HG03432 (cell line): ENCODE measurements at regions not wholly inside any gene's neighbourhood (a gene's known extent, or its start where the extent isn't known, plus 50 kb on each side); places are given as distances from the start of the nearest gene placed in this dataset.

ENCODE experiments used
- ATAC-seq: cut with Tn5 transposase; IDR thresholded peaks from one replicate; pipeline ENCODE4 v1.9.1; 2021; ENCODE audit warnings: mild to moderate bottlenecking, moderate library complexity; ENCODE audit not compliant: unreplicated experiment

- ATAC-seq = no peak
These were observed 2637.4 kb downstream of the ARAP2 start for GRCh38 chr4:33606951-33607350.

GRCh38 chr4:33616121-33616520, 2628.2 kb downstream of the ARAP2 start:
- ATAC-seq = no peak

- no peak for ATAC-seq
These were observed 2618.6 kb downstream of the ARAP2 start for GRCh38 chr4:33625748-33626147.

- no peak for ATAC-seq
These were observed 2618.1 kb downstream of the ARAP2 start for GRCh38 chr4:33626221-33626620.

- no peak for ATAC-seq
These were observed 2616.0 kb downstream of the ARAP2 start for GRCh38 chr4:33628296-33628695.

GRCh38 chr4:33649015-33649414, 2595.3 kb downstream of the ARAP2 start:
- ATAC-seq = no peak

- ATAC-seq = no peak
These were observed 2594.8 kb downstream of the ARAP2 start for GRCh38 chr4:33649471-33649870.

GRCh38 chr4:33650036-33650435, 2594.3 kb downstream of the ARAP2 start:
- no peak for ATAC-seq

- ATAC-seq = no peak
These were observed 2585.3 kb downstream of the ARAP2 start for GRCh38 chr4:33658971-33659370.

- ATAC-seq = no peak
These were observed 2582.7 kb downstream of the ARAP2 start for GRCh38 chr4:33661636-33662035.

- ATAC-seq = no peak
These were observed 2558.4 kb downstream of the ARAP2 start for GRCh38 chr4:33685939-33686338.

GRCh38 chr4:33696041-33696440, 2548.3 kb downstream of the ARAP2 start:
- ATAC-seq = no peak

GRCh38 chr4:33696586-33696985, 2547.7 kb downstream of the ARAP2 start:
- ATAC-seq = no peak

GRCh38 chr4:33709247-33709646, 2535.1 kb downstream of the ARAP2 start:
- no peak for ATAC-seq

- ATAC-seq = no peak
These were observed 2532.5 kb downstream of the ARAP2 start for GRCh38 chr4:33711826-33712225.

- no peak for ATAC-seq
These were observed 2529.3 kb downstream of the ARAP2 start for GRCh38 chr4:33714971-33715370.

GRCh38 chr4:33715841-33716395, 2528.4 kb downstream of the ARAP2 start:
- no peak for ATAC-seq

GRCh38 chr4:33722254-33722653, 2522.1 kb downstream of the ARAP2 start:
- no peak for ATAC-seq

- no peak for ATAC-seq
These were observed 2521.4 kb downstream of the ARAP2 start for GRCh38 chr4:33722800-33723516.

- no peak for ATAC-seq
These were observed 2519.6 kb downstream of the ARAP2 start for GRCh38 chr4:33724685-33725084.

GRCh38 chr4:33725861-33726260, 2518.5 kb downstream of the ARAP2 start:
- no peak for ATAC-seq

- ATAC-seq = no peak
These were observed 2506.6 kb downstream of the ARAP2 start for GRCh38 chr4:33737726-33738125.
